Sigmoid colon (tissue), 4 donors: ENCODE measurements at regions not wholly inside any gene's neighbourhood (a gene's known extent, or its start where the extent isn't known, plus 50 kb on each side); places are given as distances from the start of the nearest gene placed in this dataset.

Experiments used
- CTCF ChIP-seq, 4 experiments: fragments of 450-650 bp in 3 of 4; fragments of 200-600 bp in 1 of 4; IDR thresholded peaks; one replicate each; pipeline ENCODE4 v1.5.1; 2016 to 2019; ENCODE audit warnings: antibody characterized with exemption in 4 of 4, mild to moderate bottlenecking in 3 of 4, moderate library complexity in 2 of 4
- EP300 ChIP-seq, 4 donors: sonication (generic); formaldehyde crosslinking; IDR thresholded peaks; one replicate each; pipeline ENCODE4 v1.6.1; 2017; ENCODE audit warnings: antibody characterized with exemption in 4 of 4
- POLR2AphosphoS5 ChIP-seq, 4 donors: sonication (generic); formaldehyde crosslinking; IDR thresholded peaks; one replicate each; pipeline ENCODE4 v1.6.1; 2017; ENCODE audit warnings: antibody characterized with exemption in 4 of 4

DNA sequence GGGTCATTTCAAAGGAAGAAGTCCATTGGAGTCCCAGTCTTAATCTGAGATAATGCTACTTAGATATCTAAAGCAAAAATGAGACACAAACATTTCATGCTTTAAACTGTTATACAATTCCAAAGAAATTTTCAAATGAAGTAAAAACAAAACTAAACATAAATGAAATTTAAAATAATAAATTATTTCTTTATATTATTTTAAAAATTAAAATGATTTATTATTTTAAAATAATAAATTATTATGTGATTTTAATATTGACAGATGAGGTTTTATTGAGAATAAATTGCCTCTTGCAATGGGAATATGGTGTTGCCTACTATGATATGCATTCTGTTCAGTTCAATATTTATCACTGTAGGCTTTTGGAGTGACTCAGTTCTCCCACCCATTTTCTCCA lies 93.7 kb upstream of the BACH2 start:
- TF ChIP-seq POLR2AphosphoS5 (IDR thresholded peaks at IDR 0.05), result no peak
- no peak for TF ChIP-seq EP300 (IDR thresholded peaks at IDR 0.05)
- no peak for TF ChIP-seq CTCF (IDR thresholded peaks at IDR 0.05)
